ENCODE measurements at regions not wholly inside any gene's neighbourhood (a gene's known extent, or its start where the extent isn't known, plus 50 kb on each side); places are given as distances from the start of the nearest gene placed in this dataset.
"Not testable (repeated sequence)": the region's sequence is repeated elsewhere in the genome, so short reads cannot be mapped to it uniquely, and the experiment has no call there.

GRCh38 chr5:18534119-18534518, 899.9 kb downstream of the TAF11L14 start:
- Histone ChIP-seq H3K4me1 (ENCODE audit: control insufficient read depth in 1 of 2, insufficient read depth in 1 of 2, low read depth in 1 of 2, low read length in 1 of 2) (no peaks in the 10 kb centered on the region), H3K4me3 (ENCODE audit: low read depth in 1 of 2, low read length in 1 of 2) (no peak overlapping the region), H3K27me3 (no peaks in the 10 kb centered on the region), H3K36me3 (no peaks in the 10 kb centered on the region), H3K27ac (no peak overlapping the region), H3K9me3 (no peaks in the 10 kb centered on the region)
- TF ChIP-seq CTCF (IDR thresholded peaks at IDR 0.05) = no peak

GRCh38 chr5:18535753-18536152, 901.5 kb downstream of the TAF11L14 start:
- H3K4me1 ChIP-seq (ENCODE audit: control insufficient read depth in 1 of 2, insufficient read depth in 1 of 2, low read depth in 1 of 2, low read length in 1 of 2); H3K4me3 ChIP-seq (ENCODE audit: low read depth in 1 of 2, low read length in 1 of 2); H3K9me3 ChIP-seq; H3K27me3 ChIP-seq; H3K27ac ChIP-seq; H3K36me3 ChIP-seq: not testable (repeated sequence)

GRCh38 chr5:18544421-18544820, 910.2 kb downstream of the TAF11L14 start:
- Histone ChIP-seq H3K27me3 (no peaks in the 10 kb centered on the region), H3K4me1 (ENCODE audit: control insufficient read depth in 1 of 2, insufficient read depth in 1 of 2, low read depth in 1 of 2, low read length in 1 of 2) (no peaks in the 10 kb centered on the region), H3K36me3 (no peaks in the 10 kb centered on the region), H3K4me3 (ENCODE audit: low read depth in 1 of 2, low read length in 1 of 2) (no peak overlapping the region), H3K27ac (no peak overlapping the region), H3K9me3 (no peaks in the 10 kb centered on the region)
- no peak for TF ChIP-seq CTCF (IDR thresholded peaks at IDR 0.05)

- H3K36me3 ChIP-seq = no peaks in the 10 kb centered on the region
- H3K9me3 ChIP-seq = no peaks in the 10 kb centered on the region
- H3K27me3 ChIP-seq = no peaks in the 10 kb centered on the region
- no peak overlapping the region for H3K4me3 ChIP-seq (ENCODE audit: low read depth in 1 of 2, low read length in 1 of 2)
- no peak for TF ChIP-seq CTCF (IDR thresholded peaks at IDR 0.05)
- no peak overlapping the region for H3K27ac ChIP-seq
- no peaks in the 10 kb centered on the region for H3K4me1 ChIP-seq (ENCODE audit: control insufficient read depth in 1 of 2, insufficient read depth in 1 of 2, low read depth in 1 of 2, low read length in 1 of 2)
Measured at GRCh38 chr5:18546591-18546990, 912.3 kb downstream of the TAF11L14 start.

GRCh38 chr5:18551716-18552115, 917.5 kb downstream of the TAF11L14 start:
- H3K27ac ChIP-seq = no peak overlapping the region
- no peaks in the 10 kb centered on the region for H3K4me1 ChIP-seq (ENCODE audit: control insufficient read depth in 1 of 2, insufficient read depth in 1 of 2, low read depth in 1 of 2, low read length in 1 of 2)
- H3K4me3 ChIP-seq (ENCODE audit: low read depth in 1 of 2, low read length in 1 of 2) = no peak overlapping the region
- no peaks in the 10 kb centered on the region for H3K36me3 ChIP-seq
- no peak for TF ChIP-seq CTCF (IDR thresholded peaks at IDR 0.05)
- no peaks in the 10 kb centered on the region for H3K27me3 ChIP-seq
- no peaks in the 10 kb centered on the region for H3K9me3 ChIP-seq

GRCh38 chr5:18553269-18553668, 919.0 kb downstream of the TAF11L14 start:
- no peaks in the 10 kb centered on the region for H3K27me3 ChIP-seq
- no peaks in the 10 kb centered on the region for H3K4me1 ChIP-seq (ENCODE audit: control insufficient read depth in 1 of 2, insufficient read depth in 1 of 2, low read depth in 1 of 2, low read length in 1 of 2)
- no peaks in the 10 kb centered on the region for H3K36me3 ChIP-seq
- H3K9me3 ChIP-seq = no peaks in the 10 kb centered on the region
- no peak overlapping the region for H3K4me3 ChIP-seq (ENCODE audit: low read depth in 1 of 2, low read length in 1 of 2)
- TF ChIP-seq CTCF (IDR thresholded peaks at IDR 0.05) = no peak
- no peak overlapping the region for H3K27ac ChIP-seq
